H9 (cell line): ENCODE measurements at regions not wholly inside any gene's neighbourhood (a gene's known extent, or its start where the extent isn't known, plus 50 kb on each side); places are given as distances from the start of the nearest gene placed in this dataset.

Experiments
- DNase-seq: peaks from one replicate; pipeline ENCODE4 v3.0.0-alpha.2; 2017
- H2AFZ ChIP-seq: one replicate; pipeline ENCODE4 v1.6.1; 2013; ENCODE audit warnings: mild to moderate bottlenecking, low read length, control low read depth, moderate library complexity
- H2AK5ac ChIP-seq: 2 replicates; pipeline ENCODE4 v1.6.1; 2013; ENCODE audit warnings: low read length, control low read depth, mixed read lengths; ENCODE audit not compliant: insufficient read length
- H2BK120ac ChIP-seq: one replicate; pipeline ENCODE4 v1.6.1; 2013; ENCODE audit warnings: low read depth, mild to moderate bottlenecking, low read length, control low read depth, inconsistent platforms; ENCODE audit not compliant: poor library complexity, severe bottlenecking
- H2BK12ac ChIP-seq: 2 replicates; pipeline ENCODE4 v1.6.1; 2013; ENCODE audit warnings: low read length, control low read depth, mixed read lengths, low read depth; ENCODE audit not compliant: insufficient read length
- H2BK15ac ChIP-seq: 2 replicates; pipeline ENCODE4 v1.6.1; 2013; ENCODE audit warnings: low read depth, low read length, control low read depth
- H2BK20ac ChIP-seq: one replicate; pipeline ENCODE4 v1.6.1; 2013; ENCODE audit warnings: low read depth, mild to moderate bottlenecking, low read length, control low read depth, inconsistent platforms; ENCODE audit not compliant: poor library complexity, severe bottlenecking
- H2BK5ac ChIP-seq: 2 replicates; pipeline ENCODE4 v1.6.1; 2013; ENCODE audit warnings: low read length, control low read depth, mixed read lengths; ENCODE audit not compliant: insufficient read length
- H3K14ac ChIP-seq: 2 replicates; pipeline ENCODE4 v1.6.1; 2013; ENCODE audit warnings: low read length, control low read depth; ENCODE audit not compliant: insufficient read depth
- H3K18ac ChIP-seq: 2 replicates; pipeline ENCODE4 v1.6.1; 2013; ENCODE audit warnings: low read depth, mild to moderate bottlenecking, mixed read lengths, low read length, control low read depth; ENCODE audit not compliant: insufficient read length
- H3K23ac ChIP-seq: 2 replicates; pipeline ENCODE4 v1.6.1; 2013; ENCODE audit warnings: low read length, control low read depth, mixed read lengths, low read depth; ENCODE audit not compliant: insufficient read length
- H3K23me2 ChIP-seq: 2 replicates; pipeline ENCODE4 v1.6.1; 2013; ENCODE audit warnings: low read depth, mild to moderate bottlenecking, mixed read lengths, low read length, control low read depth; ENCODE audit not compliant: insufficient read length, poor library complexity, severe bottlenecking
- H3K27ac ChIP-seq: 2 replicates; pipeline ENCODE4 v1.5.1; 2013; ENCODE audit warnings: low read length, control low read depth, mixed read lengths, low read depth; ENCODE audit not compliant: insufficient read length
- H3K27me3 ChIP-seq: 2 replicates; pipeline ENCODE4 v1.6.1; 2013; ENCODE audit warnings: low read length, control low read depth, inconsistent platforms; ENCODE audit not compliant: insufficient read depth
- H3K4ac ChIP-seq: 2 replicates; pipeline ENCODE4 v1.6.1; 2013; ENCODE audit warnings: low read depth, mild to moderate bottlenecking, control low read depth, inconsistent platforms, low read length, moderate library complexity
- H3K4me1 ChIP-seq: 2 replicates; pipeline ENCODE4 v1.6.1; 2013; ENCODE audit warnings: low read length, control low read depth, inconsistent platforms; ENCODE audit not compliant: insufficient read depth
- H3K4me2 ChIP-seq: 2 replicates; pipeline ENCODE4 v1.6.1; 2013; ENCODE audit warnings: low read length, control low read depth, mixed read lengths; ENCODE audit not compliant: insufficient read length, insufficient read depth
- H3K56ac ChIP-seq: 2 replicates; pipeline ENCODE4 v1.6.1; 2013; ENCODE audit warnings: low read depth, mild to moderate bottlenecking, mixed read lengths, low read length, control low read depth; ENCODE audit not compliant: insufficient read length
- H3K79me1 ChIP-seq: 2 replicates; pipeline ENCODE4 v1.6.1; 2013; ENCODE audit warnings: low read depth, mild to moderate bottlenecking, moderate library complexity, low read length, control low read depth, inconsistent platforms; ENCODE audit not compliant: insufficient read depth, poor library complexity, severe bottlenecking
- H3K79me2 ChIP-seq: 2 replicates; pipeline ENCODE4 v1.6.1; 2013; ENCODE audit warnings: low read length, control low read depth, inconsistent platforms; ENCODE audit not compliant: insufficient read depth
- H3K9ac ChIP-seq: 2 replicates; pipeline ENCODE4 v1.6.1; 2013; ENCODE audit warnings: low read length, control low read depth, mixed read lengths; ENCODE audit not compliant: insufficient read length; ENCODE audit errors: extremely low read depth
- H3K9me3 ChIP-seq: one replicate; pipeline ENCODE4 v1.6.1; 2013; ENCODE audit warnings: low read depth, low read length, inconsistent platforms; ENCODE audit not compliant: control insufficient read depth
- H3T11ph ChIP-seq: one replicate; pipeline ENCODE4 v1.6.1; 2013; ENCODE audit warnings: mild to moderate bottlenecking, low read length, control low read depth, inconsistent platforms
- H4K20me1 ChIP-seq: one replicate; pipeline ENCODE4 v1.6.1; 2013; ENCODE audit not compliant: control insufficient read depth, insufficient read length, insufficient read depth
- H4K5ac ChIP-seq: 2 replicates; pipeline ENCODE4 v1.6.1; 2013; ENCODE audit warnings: low read depth, mild to moderate bottlenecking, mixed read lengths, low read length, control low read depth; ENCODE audit not compliant: insufficient read length
- H4K8ac ChIP-seq: replicated peaks from 2 replicates; pipeline ENCODE4 v1.6.1; 2013; ENCODE audit warnings: low read length, control low read depth, mixed read lengths, low read depth; ENCODE audit not compliant: insufficient read length
- H4K91ac ChIP-seq: 2 replicates; pipeline ENCODE4 v1.6.1; 2013; ENCODE audit warnings: low read depth, mild to moderate bottlenecking, moderate library complexity, mixed read lengths, low read length, control low read depth; ENCODE audit not compliant: insufficient read length
- H3K27ac Mint-ChIP-seq, 3 experiments: 2 replicates in 2 of 3; 3 replicates in 1 of 3; pipeline ENCODE4 v1.8.0; 2020 to 2021; ENCODE audit warnings: mixed read lengths in 3 of 3, mild to moderate bottlenecking in 1 of 3, moderate library complexity in 1 of 3
- H3K27me3 Mint-ChIP-seq: 2 replicates; pipeline ENCODE4 v1.8.0; 2021; ENCODE audit warnings: low read depth, mild to moderate bottlenecking, moderate library complexity, mixed read lengths
- H3K36me3 Mint-ChIP-seq, 3 experiments: 2 replicates in 2 of 3; 3 replicates in 1 of 3; pipeline ENCODE4 v1.8.0; 2020 to 2021; ENCODE audit warnings: low read depth in 3 of 3, mixed read lengths in 3 of 3; ENCODE audit not compliant: insufficient read depth in 1 of 3
- H3K4me1 Mint-ChIP-seq, 2 experiments: 2 replicates each; pipeline ENCODE4 v1.8.0; 2020; ENCODE audit warnings: mixed read lengths in 2 of 2
- H3K4me3 Mint-ChIP-seq, 2 experiments: 2 replicates in 1 of 2; 3 replicates in 1 of 2; pipeline ENCODE4 v1.8.0; 2020 to 2021; ENCODE audit warnings: mild to moderate bottlenecking in 2 of 2, mixed read lengths in 2 of 2, moderate library complexity in 1 of 2
- H3K9me3 Mint-ChIP-seq, 2 experiments: 2 replicates in 1 of 2; 3 replicates in 1 of 2; pipeline ENCODE4 v1.8.0; 2020; ENCODE audit warnings: mild to moderate bottlenecking in 2 of 2, mixed read lengths in 2 of 2, moderate library complexity in 1 of 2
- WGBS: extraction: QIAGEN DNeasy Blood & Tissue Kit; methylation state at CpG from one replicate; pipeline ENCODE4 v1.1.7; 2013; ENCODE audit warnings: missing lambda C conversion rate, low lambda C conversion rate, mixed read lengths; ENCODE audit not compliant: insufficient read length; ENCODE audit errors: extremely low coverage; 5-methylcytosine and 5-hydroxymethylcytosine counted together
- TF ChIP-seq, protein P1 (sequence below): fragments of 200-600 bp; sonication (generic); conservative IDR thresholded peaks from 3 replicates; pipeline ENCODE4 v1.8.0; 2021; ENCODE audit warnings: antibody characterized with exemption, mild to moderate bottlenecking

DNA sequence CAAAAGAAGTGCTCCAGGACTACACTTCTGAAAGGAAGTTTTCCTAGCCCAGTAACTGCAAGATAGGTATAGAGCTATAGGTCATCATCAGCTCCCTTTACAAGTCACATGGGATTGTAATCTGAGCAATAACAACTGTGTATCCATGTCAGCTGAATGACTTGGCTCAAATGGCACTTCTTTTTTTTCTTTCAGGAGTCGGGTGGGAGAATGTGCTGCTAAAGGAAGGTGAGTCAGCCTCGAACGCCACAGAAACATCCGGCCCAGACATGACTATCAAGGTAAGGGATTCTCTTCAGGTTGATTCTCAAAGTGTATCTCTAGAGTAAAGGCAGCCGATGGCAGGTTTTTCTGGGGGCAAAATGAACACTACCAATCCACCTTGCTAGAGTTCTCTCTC is 192.2 kb downstream of the C9orf152 start:
- H2BK120ac ChIP-seq: no peak overlapping the region
- H3K79me2 ChIP-seq: no peaks in the 10 kb centered on the region
- H4K91ac ChIP-seq: no peak overlapping the region
- H3K23ac ChIP-seq: no peak overlapping the region
- H2BK12ac ChIP-seq: no peak overlapping the region
- H4K20me1 ChIP-seq: no peaks in the 10 kb centered on the region
- H3K23me2 ChIP-seq: no peaks in the 10 kb centered on the region
- H3K27me3 ChIP-seq: no peaks in the 10 kb centered on the region
- no peak overlapping the region for H2BK15ac ChIP-seq
- H3K9ac ChIP-seq: no peak overlapping the region
- Mint-ChIP-seq H3K4me1 (peaks cover 0 to 11% of the 10 kb centered on the region in 2 experiments; a peak in 2 of 4 replicates), H3K4me3 (no peak overlapping the region), H3K9me3 (0 out of 5 replicates have a peak, but pooled peaks cover 0 to 3% of the 10 kb centered on the region in 2 experiments), H3K27me3 (no peaks in the 10 kb centered on the region), H3K36me3 (no peaks in the 10 kb centered on the region; a peak in 1 of 7 replicates), H3K27ac (no peak overlapping the region)
- no peak overlapping the region for H2AK5ac ChIP-seq
- no peak overlapping the region for H3K4ac ChIP-seq
- H3K18ac ChIP-seq: no peak overlapping the region
- H3K27ac ChIP-seq: no peak overlapping the region
- WGBS: no CpG with 5 or more reads among the region's 5 CpGs
- no peaks in the 10 kb centered on the region for H3K79me1 ChIP-seq
- H3K4me1 ChIP-seq: no peaks in the 10 kb centered on the region; the same call in 1 of the 2 replicates
- no peak overlapping the region for H3K14ac ChIP-seq
- no peak overlapping the region for H4K5ac ChIP-seq
- no peak overlapping the region for H2AFZ ChIP-seq
- no peak overlapping the region for H2BK20ac ChIP-seq
- no peak overlapping the region for H2BK5ac ChIP-seq
- DNase-seq: no peak
- H3K9me3 ChIP-seq: no peaks in the 10 kb centered on the region
- no peak overlapping the region for H3K4me2 ChIP-seq
- H4K8ac ChIP-seq: no peak overlapping the region
- H3K56ac ChIP-seq: no peak overlapping the region
- TF ChIP-seq, protein P1, sequence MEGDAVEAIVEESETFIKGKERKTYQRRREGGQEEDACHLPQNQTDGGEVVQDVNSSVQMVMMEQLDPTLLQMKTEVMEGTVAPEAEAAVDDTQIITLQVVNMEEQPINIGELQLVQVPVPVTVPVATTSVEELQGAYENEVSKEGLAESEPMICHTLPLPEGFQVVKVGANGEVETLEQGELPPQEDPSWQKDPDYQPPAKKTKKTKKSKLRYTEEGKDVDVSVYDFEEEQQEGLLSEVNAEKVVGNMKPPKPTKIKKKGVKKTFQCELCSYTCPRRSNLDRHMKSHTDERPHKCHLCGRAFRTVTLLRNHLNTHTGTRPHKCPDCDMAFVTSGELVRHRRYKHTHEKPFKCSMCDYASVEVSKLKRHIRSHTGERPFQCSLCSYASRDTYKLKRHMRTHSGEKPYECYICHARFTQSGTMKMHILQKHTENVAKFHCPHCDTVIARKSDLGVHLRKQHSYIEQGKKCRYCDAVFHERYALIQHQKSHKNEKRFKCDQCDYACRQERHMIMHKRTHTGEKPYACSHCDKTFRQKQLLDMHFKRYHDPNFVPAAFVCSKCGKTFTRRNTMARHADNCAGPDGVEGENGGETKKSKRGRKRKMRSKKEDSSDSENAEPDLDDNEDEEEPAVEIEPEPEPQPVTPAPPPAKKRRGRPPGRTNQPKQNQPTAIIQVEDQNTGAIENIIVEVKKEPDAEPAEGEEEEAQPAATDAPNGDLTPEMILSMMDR: no peak
- H3T11ph ChIP-seq: no peak overlapping the region
